ENCODE measurements at regions not wholly inside any gene's neighbourhood (a gene's known extent, or its start where the extent isn't known, plus 50 kb on each side); places are given as distances from the start of the nearest gene placed in this dataset.

GRCh38 chr4:57370691-57371090 is 260.5 kb upstream of the IGFBP7 start:
- no peak for TF ChIP-seq CTCF (IDR thresholded peaks at IDR 0.05; ENCODE audit: insufficient read depth, missing control alignments)

GRCh38 chr4:57369446-57369845 is 259.3 kb upstream of the IGFBP7 start:
- FAIRE-seq: no peak
- TF ChIP-seq CTCF (IDR thresholded peaks at IDR 0.05; ENCODE audit: insufficient read depth, missing control alignments): no peak
- DNase-seq (ENCODE audit: insufficient read length, low spot score): no peak

More at GRCh38 chr4:57370691-57371090, 260.5 kb upstream of the IGFBP7 start:
- no peak for FAIRE-seq
- DNase-seq (ENCODE audit: insufficient read length, low spot score): no peak

- no peak for DNase-seq (ENCODE audit: insufficient read length, low spot score)
- FAIRE-seq: no peak
- no peak for TF ChIP-seq CTCF (IDR thresholded peaks at IDR 0.05; ENCODE audit: insufficient read depth, missing control alignments)
Observed at GRCh38 chr4:57364255-57364654, 254.1 kb upstream of the IGFBP7 start.

GRCh38 chr4:57363346-57363745 is 253.2 kb upstream of the IGFBP7 start:
- TF ChIP-seq CTCF (IDR thresholded peaks at IDR 0.05; ENCODE audit: insufficient read depth, missing control alignments): no peak
- FAIRE-seq: no peak
- no peak for DNase-seq (ENCODE audit: insufficient read length, low spot score)

GRCh38 chr4:57360681-57361080 is 250.5 kb upstream of the IGFBP7 start:
- FAIRE-seq (no peak), DNase-seq (ENCODE audit: insufficient read length, low spot score) (no peak)
- no peak for TF ChIP-seq CTCF (IDR thresholded peaks at IDR 0.05; ENCODE audit: insufficient read depth, missing control alignments)

GRCh38 chr4:57355101-57355665 is 245.0 kb upstream of the IGFBP7 start:
- no peak for FAIRE-seq
- no peak for DNase-seq (ENCODE audit: insufficient read length, low spot score)
- TF ChIP-seq CTCF (IDR thresholded peaks at IDR 0.05; ENCODE audit: insufficient read depth, missing control alignments): no peak

- TF ChIP-seq CTCF (IDR thresholded peaks at IDR 0.05; ENCODE audit: insufficient read depth, missing control alignments): no peak
- DNase-seq (ENCODE audit: insufficient read length, low spot score) (no peak), FAIRE-seq (no peak)
Observed at GRCh38 chr4:57351731-57352130, 241.5 kb upstream of the IGFBP7 start.

Data from D721Med (cell line).